ENCODE measurements at regions not wholly inside any gene's neighbourhood (a gene's known extent, or its start where the extent isn't known, plus 50 kb on each side); places are given as distances from the start of the nearest gene placed in this dataset.
"Not testable (repeated sequence)": the region's sequence is repeated elsewhere in the genome, so short reads cannot be mapped to it uniquely, and the experiment has no call there.

GRCh38 chr6:11938285-11938890 is 73.7 kb upstream of the HIVEP1 start:
- ChIA-PET CTCF (ENCODE audit: unreplicated experiment) (interaction anchor here (0.5 kb wide), 1 partner anchor 575 kb away, joined by 4 read pairs; no protein-coding TSS in a partner anchor), POLR2A (interaction anchor here (0.6 to 0.7 kb wide), 2 partner anchors 24 to 27 kb away, joined by 3 read pairs; no protein-coding TSS in a partner anchor)
- Histone ChIP-seq H3K79me2 (ENCODE audit: insufficient read depth, low read depth, low read length) (no peaks in the 10 kb centered on the region), H3K4me1 (ENCODE audit: insufficient read depth, low read length, poor library complexity, severe bottlenecking) (no peaks in the 10 kb centered on the region), H3K4me2 (ENCODE audit: low read length) (no peak overlapping the region), H3K9me3 (ENCODE audit: low read length) (no peaks in the 10 kb centered on the region), H2AFZ (ENCODE audit: low read length) (no peak overlapping the region), H4K20me1 (ENCODE audit: insufficient read depth, low read length) (no peaks in the 10 kb centered on the region), H3K36me3 (ENCODE audit: insufficient read depth, low read length) (no peaks in the 10 kb centered on the region), H3K27ac (ENCODE audit: low read depth, low read length, poor library complexity, severe bottlenecking) (no peak overlapping the region), H3K4me3 (ENCODE audit: low read depth, low read length, poor library complexity, severe bottlenecking) (no peak overlapping the region), H3K9me2 (ENCODE audit: insufficient read depth, low read length) (no peaks in the 10 kb centered on the region)
- intact Hi-C loops (cut with micrococcal nuclease; ENCODE audit: unreplicated experiment): no loop called here
- DNase-seq (ENCODE audit: low spot score): no peak
- TF ChIP-seq EZH2phosphoT487 (IDR thresholded peaks at IDR 0.05; ENCODE audit: borderline replicate concordance, low read depth, low read length) (no peak), CTCF (conservative IDR thresholded peaks at IDR 0.05; ENCODE audit: low read length) (no peak)
- no TSS peak for BruUV-seq (replicated peaks)

GRCh38 chr6:11934638-11935037 is 77.5 kb upstream of the HIVEP1 start:
- CTCF ChIA-PET (ENCODE audit: unreplicated experiment): no interaction called here
- no TSS peak for BruUV-seq (replicated peaks)
- H3K9me3 ChIP-seq (ENCODE audit: low read length): no peaks in the 10 kb centered on the region
- H2AFZ ChIP-seq (ENCODE audit: low read length): no peak overlapping the region
- H3K27ac ChIP-seq (ENCODE audit: low read depth, low read length, poor library complexity, severe bottlenecking): no peak overlapping the region
- no peak for DNase-seq (ENCODE audit: low spot score)
- no peaks in the 10 kb centered on the region for H3K9me2 ChIP-seq (ENCODE audit: insufficient read depth, low read length)
- no peaks in the 10 kb centered on the region for H4K20me1 ChIP-seq (ENCODE audit: insufficient read depth, low read length)
- POLR2A ChIA-PET: no interaction called here
- no peak overlapping the region for H3K4me2 ChIP-seq (ENCODE audit: low read length)
- intact Hi-C loops (cut with micrococcal nuclease; ENCODE audit: unreplicated experiment): no loop called here
- no peaks in the 10 kb centered on the region for H3K4me1 ChIP-seq (ENCODE audit: insufficient read depth, low read length, poor library complexity, severe bottlenecking)
- no peak overlapping the region for H3K4me3 ChIP-seq (ENCODE audit: low read depth, low read length, poor library complexity, severe bottlenecking)
- no peak for TF ChIP-seq EZH2phosphoT487 (IDR thresholded peaks at IDR 0.05; ENCODE audit: borderline replicate concordance, low read depth, low read length)
- no peak for TF ChIP-seq CTCF (conservative IDR thresholded peaks at IDR 0.05; ENCODE audit: low read length)
- H3K36me3 ChIP-seq (ENCODE audit: insufficient read depth, low read length): no peaks in the 10 kb centered on the region
- no peaks in the 10 kb centered on the region for H3K79me2 ChIP-seq (ENCODE audit: insufficient read depth, low read depth, low read length)

DNA sequence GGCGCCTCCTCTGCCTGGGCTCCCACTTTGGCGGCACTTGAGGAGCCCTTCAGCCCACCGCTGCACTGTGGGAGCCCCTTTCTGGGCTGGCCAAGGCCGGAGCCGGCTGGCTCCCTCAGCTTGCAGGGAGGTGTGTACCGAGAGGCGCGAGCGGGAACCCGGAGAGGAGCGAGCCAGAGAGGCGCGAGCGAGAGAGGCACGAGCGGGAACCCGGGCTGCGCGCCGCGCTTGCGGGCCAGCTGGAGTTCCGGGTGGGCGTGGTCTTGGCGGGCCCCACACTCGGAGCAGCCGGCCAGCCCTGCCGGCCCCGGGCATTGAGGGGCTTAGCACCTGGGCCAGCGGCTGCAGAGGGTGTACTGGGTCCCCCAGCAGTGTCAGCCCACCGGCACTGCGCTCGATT is 79.2 kb upstream of the HIVEP1 start:
- H3K27ac ChIP-seq (ENCODE audit: low read depth, low read length, poor library complexity, severe bottlenecking); H4K20me1 ChIP-seq (ENCODE audit: insufficient read depth, low read length); H3K4me1 ChIP-seq (ENCODE audit: insufficient read depth, low read length, poor library complexity, severe bottlenecking); POLR2A ChIA-PET; BruUV-seq (replicated peaks); H3K9me3 ChIP-seq (ENCODE audit: low read length); intact Hi-C loops (cut with micrococcal nuclease; ENCODE audit: unreplicated experiment); H3K4me3 ChIP-seq (ENCODE audit: low read depth, low read length, poor library complexity, severe bottlenecking); CTCF ChIA-PET (ENCODE audit: unreplicated experiment); H3K4me2 ChIP-seq (ENCODE audit: low read length); H3K36me3 ChIP-seq (ENCODE audit: insufficient read depth, low read length); H3K79me2 ChIP-seq (ENCODE audit: insufficient read depth, low read depth, low read length); DNase-seq (ENCODE audit: low spot score); H2AFZ ChIP-seq (ENCODE audit: low read length); H3K9me2 ChIP-seq (ENCODE audit: insufficient read depth, low read length): not testable (repeated sequence)

All from OCI-LY7 (cell line).